ENCODE measurements at regions not wholly inside any gene's neighbourhood (a gene's known extent, or its start where the extent isn't known, plus 50 kb on each side); places are given as distances from the start of the nearest gene placed in this dataset.

DNA sequence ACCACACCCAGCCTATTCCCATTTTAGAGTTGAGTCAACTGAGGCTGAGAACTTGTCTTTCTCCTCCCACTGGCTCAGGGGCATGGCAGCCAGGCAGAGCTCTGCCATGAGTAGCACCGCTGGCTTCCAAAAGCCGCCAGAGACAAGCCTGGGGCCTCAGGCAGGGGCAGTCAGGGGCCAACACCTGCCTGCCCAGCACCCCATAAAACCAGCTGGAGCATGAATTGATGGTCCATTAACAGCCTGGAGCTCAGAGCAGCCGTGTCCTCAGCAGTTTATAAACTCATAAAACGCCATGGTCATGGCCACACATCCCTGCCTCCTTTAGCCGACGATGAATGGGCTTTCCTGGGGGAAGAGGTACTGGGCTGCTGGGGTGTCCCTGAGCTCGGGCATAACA is 50.6 kb upstream of the PAX7 start:
- Histone ChIP-seq H3K36me3 (ENCODE audit: control insufficient read depth in 4 of 4, insufficient read depth in 4 of 4, low read length in 3 of 4) (no peaks in the 10 kb centered on the region), H3K27ac (ENCODE audit: insufficient read depth in 1 of 2, low read depth in 1 of 2, low read length in 2 of 2, poor library complexity in 1 of 2, severe bottlenecking in 2 of 2) (no peak overlapping the region), H3K27me3 (replicated peaks in 2 of 5; ENCODE audit: control insufficient read depth in 4 of 5, insufficient read depth in 5 of 5, low read length in 4 of 5) (peaks cover 0 to 16% (median 0%) of the 10 kb centered on the region in 5 experiments), H3K9me3 (ENCODE audit: control extremely low read depth in 1 of 5, control insufficient read depth in 4 of 5, insufficient read depth in 2 of 5, low read depth in 1 of 5, low read length in 4 of 5) (no peaks in the 10 kb centered on the region), H3K4me1 (ENCODE audit: control extremely low read depth in 1 of 4, control insufficient read depth in 4 of 4, insufficient read depth in 4 of 4, low read length in 3 of 4) (no peaks in the 10 kb centered on the region), H3K4me3 (ENCODE audit: control insufficient read depth in 1 of 7, extremely low read depth in 1 of 7, insufficient read depth in 4 of 7, low read depth in 2 of 7, low read length in 6 of 7) (no peak overlapping the region)
- CTCF ChIA-PET, result interaction anchor here (1.0 kb wide), 1 partner anchor 14 kb away, joined by 3 read pairs; no protein-coding TSS in a partner anchor
- POLR2A ChIA-PET, result no interaction called here
- WGBS (ENCODE audit: insufficient coverage), result 87% methylated on average over 7 of the region's 7 CpGs
- DNase-seq, result no peak

- POLR2A ChIA-PET, result interaction anchor here (0.7 kb wide), 1 partner anchor 11 kb away, joined by 3 read pairs; no protein-coding TSS in a partner anchor
- CTCF ChIA-PET, result interaction anchor here (0.8 to 2.2 kb wide), 5 partner anchors 11 to 27 kb away, joined by 3 to 8 read pairs (median 4); no protein-coding TSS in a partner anchor
Measured at GRCh38 chr1:18580691-18581419, 49.8 kb upstream of the PAX7 start.

More at GRCh38 chr1:18580691-18581419, 49.8 kb upstream of the PAX7 start:
- Histone ChIP-seq H3K36me3 (ENCODE audit: control insufficient read depth in 4 of 4, insufficient read depth in 4 of 4, low read length in 3 of 4) (no peaks in the 10 kb centered on the region), H3K9me3 (ENCODE audit: control extremely low read depth in 1 of 5, control insufficient read depth in 4 of 5, insufficient read depth in 2 of 5, low read depth in 1 of 5, low read length in 4 of 5) (no peaks in the 10 kb centered on the region), H3K27ac (ENCODE audit: insufficient read depth in 1 of 2, low read depth in 1 of 2, low read length in 2 of 2, poor library complexity in 1 of 2, severe bottlenecking in 2 of 2) (no peak overlapping the region), H3K4me1 (ENCODE audit: control extremely low read depth in 1 of 4, control insufficient read depth in 4 of 4, insufficient read depth in 4 of 4, low read length in 3 of 4) (no peaks in the 10 kb centered on the region), H3K27me3 (replicated peaks in 2 of 5; ENCODE audit: control insufficient read depth in 4 of 5, insufficient read depth in 5 of 5, low read length in 4 of 5) (peaks cover 0 to 9% (median 0%) of the 10 kb centered on the region in 5 experiments), H3K4me3 (ENCODE audit: control insufficient read depth in 1 of 7, extremely low read depth in 1 of 7, insufficient read depth in 4 of 7, low read depth in 2 of 7, low read length in 6 of 7) (no peak overlapping the region)
- DNase-seq, result no peak
- 82% methylated on average over 11 of the region's 13 CpGs for WGBS (ENCODE audit: insufficient coverage)
